Left colon (tissue), 2 donors: ENCODE measurements at regions not wholly inside any gene's neighbourhood (a gene's known extent, or its start where the extent isn't known, plus 50 kb on each side); places are given as distances from the start of the nearest gene placed in this dataset.

Experiments used
- ATAC-seq: fragments of 200-7000 bp; cut with Tn5 transposase; one replicate; pipeline ENCODE4 v1.9.1; 2020; ENCODE audit warnings: mild to moderate bottlenecking, moderate library complexity
- DNase-seq, 2 donors: peaks; one replicate each; pipeline ENCODE4 v3.0.0-alpha.2; 2020
- intact Hi-C, 2 donors: fragments of 100-400 bp; cut with DNase I in 1 of 2; cut with micrococcal nuclease in 1 of 2; formaldehyde crosslinking; loops; one replicate each; pipeline versions ENCODE4 v1.11.2 to v1.14.0; 2022; cut with DNase I, micrococcal nuclease
- donor health status: DM: no; HTN: no; CAD: no.
- donor health status: DM: yes; HTN: yes; CAD: no.

- intact Hi-C loops: no loop called here
- DNase-seq (no peak), ATAC-seq (no peak)
Measured at GRCh38 chr11:122230385-122230755, 114.4 kb upstream of the BLID start.

GRCh38 chr11:122229481-122230384, 113.7 kb upstream of the BLID start:
- intact Hi-C loops: no loop called here
- no peak for DNase-seq
- no peak for ATAC-seq

- intact Hi-C loops: no loop called here
Measured at GRCh38 chr11:122229078-122229477, 113.1 kb upstream of the BLID start.

GRCh38 chr11:122226810-122227379, 110.9 kb upstream of the BLID start:
- DNase-seq (no peak), ATAC-seq (no peak)
- intact Hi-C loops: no loop called here

More at GRCh38 chr11:122229078-122229477, 113.1 kb upstream of the BLID start:
- DNase-seq (no peak), ATAC-seq (no peak)

GRCh38 chr11:122224867-122225266, 108.9 kb upstream of the BLID start:
- DNase-seq (no peak), ATAC-seq (no peak)
- intact Hi-C loops: no loop called here

GRCh38 chr11:122220321-122220720, 104.3 kb upstream of the BLID start:
- intact Hi-C loops: no loop called here
- no peak for DNase-seq
- ATAC-seq: no peak

GRCh38 chr11:122219791-122220190, 103.8 kb upstream of the BLID start:
- DNase-seq (no peak), ATAC-seq (no peak)
- intact Hi-C loops: loop anchor here in 1 of 2 donors (5.0 kb wide), 1 partner anchor 288 kb away; no protein-coding TSS in a partner anchor

- ATAC-seq: peak; percentile 54
- intact Hi-C loops: loop anchor here in 1 of 2 donors (5.0 kb wide), 1 partner anchor 292 kb away; no protein-coding TSS in a partner anchor
Measured at GRCh38 chr11:122215244-122215992, 99.4 kb upstream of the BLID start.

GRCh38 chr11:122214567-122214966, 98.6 kb upstream of the BLID start:
- ATAC-seq (no peak), DNase-seq (no peak)
- intact Hi-C loops: no loop called here

More at GRCh38 chr11:122215244-122215992, 99.4 kb upstream of the BLID start:
- DNase-seq: peak; percentile 30 to 56

- no peak for ATAC-seq
- intact Hi-C loops: no loop called here
- DNase-seq: no peak
Measured at GRCh38 chr11:122214080-122214479, 98.1 kb upstream of the BLID start.

GRCh38 chr11:122213171-122213570, 97.2 kb upstream of the BLID start:
- ATAC-seq (no peak), DNase-seq (no peak)
- intact Hi-C loops: no loop called here

- DNase-seq: no peak
- intact Hi-C loops: no loop called here
- no peak for ATAC-seq
Measured at GRCh38 chr11:122210367-122210997, 94.5 kb upstream of the BLID start.

- intact Hi-C loops: no loop called here
- DNase-seq: no peak
- ATAC-seq: no peak
Measured at GRCh38 chr11:122209619-122210366, 93.8 kb upstream of the BLID start.

- ATAC-seq (no peak), DNase-seq (no peak)
- intact Hi-C loops: no loop called here
Measured at GRCh38 chr11:122207921-122208764, 92.1 kb upstream of the BLID start.

- intact Hi-C loops: no loop called here
- ATAC-seq: no peak
- DNase-seq: no peak
Measured at GRCh38 chr11:122207505-122207904, 91.5 kb upstream of the BLID start.

GRCh38 chr11:122205036-122205435, 89.0 kb upstream of the BLID start:
- ATAC-seq (no peak), DNase-seq (no peak)
- intact Hi-C loops: no loop called here

GRCh38 chr11:122204206-122204605, 88.2 kb upstream of the BLID start:
- no peak for DNase-seq
- ATAC-seq: no peak
- intact Hi-C loops: loop anchor here in 1 of 2 donors (5.0 kb wide), 2 partner anchors 102 to 547 kb away; no protein-coding TSS in a partner anchor
